WTC11 (cell line): ENCODE measurements at regions not wholly inside any gene's neighbourhood (a gene's known extent, or its start where the extent isn't known, plus 50 kb on each side); places are given as distances from the start of the nearest gene placed in this dataset.

Source experiments
- ATAC-seq: fragments of 200-7000 bp; cut with Tn5 transposase; 2 replicates; pipeline ENCODE4 v1.10.0; 2021; ENCODE audit warnings: mild to moderate bottlenecking, moderate library complexity
- CTCF ChIA-PET: fragments of 300-600 bp; sonication (Branson Sonifier 250); formaldehyde crosslinking; loops from one replicate; lab custom pipeline; 2021; ENCODE audit warnings: antibody characterized with exemption; lab: Charles Lee
- POLR2A ChIA-PET: fragments of 350-600 bp; sonication (Branson Sonifier 250); formaldehyde crosslinking; loops from one replicate; lab custom pipeline; 2021; ENCODE audit warnings: antibody characterized with exemption; lab: Charles Lee
- DNase-seq: peaks from one replicate; pipeline ENCODE4 v3.0.0; 2021; ENCODE audit warnings: low spot score
- H3K27ac Mint-ChIP-seq: 2 replicates; pipeline ENCODE4 v1.8.0; 2021; ENCODE audit warnings: mixed read lengths
- H3K27me3 Mint-ChIP-seq: 2 replicates; pipeline ENCODE4 v1.8.0; 2021; ENCODE audit warnings: low read depth, mild to moderate bottlenecking, moderate library complexity, mixed read lengths
- H3K36me3 Mint-ChIP-seq: 2 replicates; pipeline ENCODE4 v1.8.0; 2021; ENCODE audit warnings: mixed read lengths
- H3K4me1 Mint-ChIP-seq: 2 replicates; pipeline ENCODE4 v1.8.0; 2022; ENCODE audit warnings: mixed read lengths
- H3K4me3 Mint-ChIP-seq: 2 replicates; pipeline ENCODE4 v1.8.0; 2021; ENCODE audit warnings: mild to moderate bottlenecking, moderate library complexity, mixed read lengths
- H3K9me3 Mint-ChIP-seq: 2 replicates; pipeline ENCODE4 v1.8.0; 2021; ENCODE audit warnings: mixed read lengths
- ATF1 ChIP-seq: sonication (generic); formaldehyde crosslinking; IDR thresholded peaks from 2 replicates; pipeline ENCODE4 v1.8.1; 2023; ENCODE audit warnings: mild to moderate bottlenecking, moderate library complexity, missing genetic modification reagents
- CREB1 ChIP-seq: sonication (generic); formaldehyde crosslinking; IDR thresholded peaks from 2 replicates; pipeline ENCODE4 v1.8.0; 2023; ENCODE audit warnings: mild to moderate bottlenecking, missing genetic modification reagents
- ELF4 ChIP-seq: sonication (generic); formaldehyde crosslinking; IDR thresholded peaks from 2 replicates; pipeline ENCODE4 v1.8.1; 2022; ENCODE audit warnings: low read depth, mild to moderate bottlenecking, moderate library complexity, missing genetic modification reagents
- FOXK1 ChIP-seq: sonication (generic); formaldehyde crosslinking; IDR thresholded peaks from 2 replicates; pipeline ENCODE4 v1.8.0; 2022; ENCODE audit warnings: mild to moderate bottlenecking, moderate library complexity, missing genetic modification reagents
- FOXP1 ChIP-seq: sonication (generic); formaldehyde crosslinking; IDR thresholded peaks from 2 replicates; pipeline ENCODE4 v1.8.0; 2022; ENCODE audit warnings: missing genetic modification reagents, mild to moderate bottlenecking, moderate library complexity, borderline replicate concordance
- GTF2I ChIP-seq: fragments of 250-450 bp; sonication (Bioruptor Pico); conservative IDR thresholded peaks from 2 replicates; pipeline ENCODE4 v1.4.0; 2021; ENCODE audit warnings: mild to moderate bottlenecking
- JAZF1 ChIP-seq: fragments of 250-450 bp; sonication (Bioruptor Pico); IDR thresholded peaks from 2 replicates; pipeline ENCODE4 v1.9.0; 2021; ENCODE audit warnings: moderate library complexity, mild to moderate bottlenecking, inconsistent platforms
- NR2C2 ChIP-seq: sonication (generic); formaldehyde crosslinking; IDR thresholded peaks from 2 replicates; pipeline ENCODE4 v1.8.0; 2022; ENCODE audit warnings: mild to moderate bottlenecking, missing genetic modification reagents
- TEAD1 ChIP-seq: sonication (generic); formaldehyde crosslinking; IDR thresholded peaks from 2 replicates; pipeline ENCODE4 v1.8.0; 2022; ENCODE audit warnings: mild to moderate bottlenecking, missing genetic modification reagents
- ZNF263 ChIP-seq: sonication (generic); formaldehyde crosslinking; IDR thresholded peaks from 2 replicates; pipeline ENCODE4 v1.8.1; 2022; ENCODE audit warnings: low read depth, mild to moderate bottlenecking, moderate library complexity, missing genetic modification reagents
- ZNF396 ChIP-seq: fragments of 250-450 bp; sonication (Bioruptor Pico); IDR thresholded peaks from 2 replicates; pipeline ENCODE4 v1.8.0; 2021; ENCODE audit warnings: mild to moderate bottlenecking, moderate library complexity, borderline replicate concordance
- ZNF416 ChIP-seq: fragments of 250-450 bp; sonication (Bioruptor Pico); IDR thresholded peaks from 2 replicates; pipeline ENCODE4 v1.9.0; 2021; ENCODE audit warnings: mild to moderate bottlenecking, inconsistent platforms
- TF ChIP-seq, protein P1 (sequence below): fragments of 250-450 bp; sonication (Bioruptor Pico); conservative IDR thresholded peaks from 2 replicates; pipeline ENCODE4 v1.9.0; 2021; ENCODE audit warnings: mild to moderate bottlenecking
- TF ChIP-seq, protein P2 (sequence below): sonication (generic); formaldehyde crosslinking; IDR thresholded peaks from 2 replicates; pipeline ENCODE4 v1.8.0; 2023; ENCODE audit warnings: missing genetic modification reagents
- TF ChIP-seq, protein P3 (sequence below): fragments of 250-450 bp; sonication (Bioruptor Pico); IDR thresholded peaks from 2 replicates; pipeline ENCODE4 v1.9.0; 2021; ENCODE audit warnings: moderate library complexity, mild to moderate bottlenecking, inconsistent platforms, borderline replicate concordance
- TF ChIP-seq, protein P4 (sequence below): sonication (generic); formaldehyde crosslinking; conservative IDR thresholded peaks from 2 replicates; pipeline ENCODE4 v1.8.1; 2022; ENCODE audit warnings: mild to moderate bottlenecking, missing genetic modification reagents
- TF ChIP-seq, protein P5 (sequence below): sonication (generic); formaldehyde crosslinking; IDR thresholded peaks from 2 replicates; pipeline ENCODE4 v1.8.0; 2022; ENCODE audit warnings: mild to moderate bottlenecking, missing genetic modification reagents
- TF ChIP-seq, protein P6 (sequence below): fragments of 250-450 bp; sonication (Bioruptor Pico); IDR thresholded peaks from 2 replicates; pipeline ENCODE4 v1.9.0; 2021; ENCODE audit warnings: mild to moderate bottlenecking

DNA sequence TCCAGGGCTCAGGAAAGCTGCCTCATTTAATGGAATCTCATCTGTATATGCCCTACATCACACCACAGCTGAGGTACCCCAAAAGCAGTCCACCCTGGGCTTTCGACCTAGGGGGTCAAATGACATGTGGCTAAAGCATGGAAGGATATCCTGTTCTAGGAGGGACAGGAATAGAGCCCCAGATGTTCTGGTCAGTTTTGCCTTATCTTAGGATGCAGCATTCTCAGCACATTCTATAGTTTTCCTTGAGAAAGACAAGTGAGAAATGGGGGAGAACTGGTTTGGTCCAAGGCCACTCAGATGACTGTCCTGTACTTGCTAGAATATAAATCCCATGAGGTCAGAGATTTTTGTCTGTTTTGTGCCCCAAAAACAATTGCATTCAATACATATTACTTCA, 688.0 kb upstream of the ZEB2 start:
- DNase-seq (no peak), ATAC-seq (no peak)
- no peaks in the 10 kb centered on the region for H3K4me1 Mint-ChIP-seq
- no peaks in the 10 kb centered on the region for H3K27me3 Mint-ChIP-seq
- ChIA-PET CTCF (no interaction called here), POLR2A (no interaction called here)
- H3K9me3 Mint-ChIP-seq, result peaks cover 29% of the 10 kb centered on the region
- H3K36me3 Mint-ChIP-seq, result peaks cover 11% of the 10 kb centered on the region
- H3K4me3 Mint-ChIP-seq, result no peak overlapping the region
- H3K27ac Mint-ChIP-seq, result no peak overlapping the region
- TF ChIP-seq GTF2I (CRISPR knock-in tag) (no peak), ZNF416 (CRISPR knock-in tag) (no peak), ELF4 (no peak), TEAD1 (CRISPR knock-in tag) (no peak), FOXP1 (no peak), ZNF263 (CRISPR knock-in tag) (no peak), FOXK1 (CRISPR knock-in tag) (no peak), CREB1 (CRISPR knock-in tag) (no peak)
- TF ChIP-seq, protein P1, sequence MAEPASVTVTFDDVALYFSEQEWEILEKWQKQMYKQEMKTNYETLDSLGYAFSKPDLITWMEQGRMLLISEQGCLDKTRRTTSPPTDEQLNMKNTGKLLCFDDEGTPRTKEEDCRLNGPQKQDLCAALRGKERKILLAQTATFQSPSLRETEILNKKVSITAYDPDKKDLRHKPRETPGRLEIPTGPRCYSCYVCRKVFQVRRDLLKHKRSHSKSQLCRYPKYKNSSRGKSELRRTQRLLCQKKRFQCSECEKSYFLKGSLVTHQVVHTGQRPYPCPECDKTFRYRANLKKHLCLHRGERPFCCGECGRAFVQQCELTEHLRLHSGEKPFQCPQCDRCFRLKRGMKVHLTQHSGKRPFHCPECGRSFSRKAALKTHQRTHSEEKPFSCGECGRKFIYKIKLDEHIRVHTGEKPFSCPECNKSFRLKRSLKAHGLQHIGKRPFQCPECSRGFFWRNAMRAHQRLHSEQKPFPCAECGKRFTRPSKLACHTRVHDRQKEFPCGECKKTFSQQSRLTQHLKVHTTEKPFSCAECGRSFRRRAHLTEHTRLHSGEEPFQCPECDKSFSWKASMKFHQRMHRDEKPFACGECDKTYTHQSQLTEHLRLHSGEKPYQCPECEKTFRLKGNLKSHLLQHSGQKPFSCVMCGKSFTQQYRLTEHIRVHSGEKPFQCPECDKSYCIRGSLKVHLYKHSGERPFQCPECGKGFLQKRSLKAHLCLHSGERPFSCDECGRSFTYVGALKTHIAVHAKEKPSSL (CRISPR knock-in tag), result no peak
- TF ChIP-seq, protein P2, sequence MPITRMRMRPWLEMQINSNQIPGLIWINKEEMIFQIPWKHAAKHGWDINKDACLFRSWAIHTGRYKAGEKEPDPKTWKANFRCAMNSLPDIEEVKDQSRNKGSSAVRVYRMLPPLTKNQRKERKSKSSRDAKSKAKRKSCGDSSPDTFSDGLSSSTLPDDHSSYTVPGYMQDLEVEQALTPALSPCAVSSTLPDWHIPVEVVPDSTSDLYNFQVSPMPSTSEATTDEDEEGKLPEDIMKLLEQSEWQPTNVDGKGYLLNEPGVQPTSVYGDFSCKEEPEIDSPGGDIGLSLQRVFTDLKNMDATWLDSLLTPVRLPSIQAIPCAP (CRISPR knock-in tag), result no peak
- TF ChIP-seq, protein P3, sequence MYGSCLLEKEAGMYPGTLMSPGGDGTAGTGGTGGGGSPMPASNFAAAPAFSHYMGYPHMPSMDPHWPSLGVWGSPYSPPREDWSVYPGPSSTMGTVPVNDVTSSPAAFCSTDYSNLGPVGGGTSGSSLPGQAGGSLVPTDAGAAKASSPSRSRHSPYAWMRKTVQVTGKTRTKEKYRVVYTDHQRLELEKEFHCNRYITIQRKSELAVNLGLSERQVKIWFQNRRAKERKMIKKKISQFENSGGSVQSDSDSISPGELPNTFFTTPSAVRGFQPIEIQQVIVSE (CRISPR knock-in tag), result no peak
- TF ChIP-seq, protein P4, sequence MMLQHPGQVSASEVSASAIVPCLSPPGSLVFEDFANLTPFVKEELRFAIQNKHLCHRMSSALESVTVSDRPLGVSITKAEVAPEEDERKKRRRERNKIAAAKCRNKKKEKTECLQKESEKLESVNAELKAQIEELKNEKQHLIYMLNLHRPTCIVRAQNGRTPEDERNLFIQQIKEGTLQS (CRISPR knock-in tag), result no peak
- TF ChIP-seq, protein P5, sequence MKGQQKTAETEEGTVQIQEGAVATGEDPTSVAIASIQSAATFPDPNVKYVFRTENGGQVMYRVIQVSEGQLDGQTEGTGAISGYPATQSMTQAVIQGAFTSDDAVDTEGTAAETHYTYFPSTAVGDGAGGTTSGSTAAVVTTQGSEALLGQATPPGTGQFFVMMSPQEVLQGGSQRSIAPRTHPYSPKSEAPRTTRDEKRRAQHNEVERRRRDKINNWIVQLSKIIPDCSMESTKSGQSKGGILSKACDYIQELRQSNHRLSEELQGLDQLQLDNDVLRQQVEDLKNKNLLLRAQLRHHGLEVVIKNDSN, result no peak

DNA sequence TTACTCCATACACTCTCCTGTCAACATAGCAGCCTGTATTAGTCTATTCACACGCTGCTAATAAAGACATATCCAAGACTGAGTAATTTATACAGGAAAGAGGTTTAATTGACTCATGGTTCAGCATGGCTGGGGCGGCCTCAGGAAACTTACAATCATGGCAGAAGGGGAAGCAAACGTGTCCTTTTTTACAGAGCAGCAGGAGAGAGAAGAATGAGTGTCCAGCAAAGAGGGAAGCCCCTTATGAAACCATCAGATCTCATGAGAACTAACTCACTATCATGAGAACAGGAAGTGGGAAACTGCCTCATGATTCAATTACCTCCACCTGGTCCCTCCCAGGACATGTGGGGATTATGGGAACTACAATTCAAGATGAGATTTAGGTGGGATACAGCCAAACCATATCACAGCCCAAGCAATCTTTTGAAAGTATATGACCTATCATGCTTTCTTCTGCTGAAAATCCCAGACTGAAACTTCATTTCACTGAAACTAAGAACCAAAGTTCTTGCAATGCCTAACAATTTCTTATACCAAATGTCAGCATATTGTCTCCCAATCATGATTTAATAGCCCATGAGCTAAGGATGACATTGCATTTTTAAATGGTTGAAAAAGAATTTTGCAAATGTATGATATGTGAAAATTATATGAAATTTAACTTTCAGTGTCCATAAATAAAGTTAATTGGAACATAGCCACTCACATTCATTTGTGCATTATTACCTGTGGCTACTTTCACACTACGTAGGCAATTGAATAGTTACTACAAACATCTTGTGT, 686.8 kb upstream of the ZEB2 start:
- Mint-ChIP-seq H3K9me3 (peaks cover 23% of the 10 kb centered on the region), H3K4me1 (no peaks in the 10 kb centered on the region), H3K27me3 (no peaks in the 10 kb centered on the region), H3K4me3 (no peak overlapping the region), H3K36me3 (peaks cover 11% of the 10 kb centered on the region), H3K27ac (no peak overlapping the region)
- no peak for DNase-seq
- TF ChIP-seq, protein P6, sequence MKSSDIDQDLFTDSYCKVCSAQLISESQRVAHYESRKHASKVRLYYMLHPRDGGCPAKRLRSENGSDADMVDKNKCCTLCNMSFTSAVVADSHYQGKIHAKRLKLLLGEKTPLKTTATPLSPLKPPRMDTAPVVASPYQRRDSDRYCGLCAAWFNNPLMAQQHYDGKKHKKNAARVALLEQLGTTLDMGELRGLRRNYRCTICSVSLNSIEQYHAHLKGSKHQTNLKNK (CRISPR knock-in tag), result no peak
- TF ChIP-seq ATF1 (CRISPR knock-in tag) (no peak), ZNF396 (CRISPR knock-in tag) (no peak)
- ATAC-seq, result no peak
- ChIA-PET CTCF (no interaction called here), POLR2A (no interaction called here)

DNA sequence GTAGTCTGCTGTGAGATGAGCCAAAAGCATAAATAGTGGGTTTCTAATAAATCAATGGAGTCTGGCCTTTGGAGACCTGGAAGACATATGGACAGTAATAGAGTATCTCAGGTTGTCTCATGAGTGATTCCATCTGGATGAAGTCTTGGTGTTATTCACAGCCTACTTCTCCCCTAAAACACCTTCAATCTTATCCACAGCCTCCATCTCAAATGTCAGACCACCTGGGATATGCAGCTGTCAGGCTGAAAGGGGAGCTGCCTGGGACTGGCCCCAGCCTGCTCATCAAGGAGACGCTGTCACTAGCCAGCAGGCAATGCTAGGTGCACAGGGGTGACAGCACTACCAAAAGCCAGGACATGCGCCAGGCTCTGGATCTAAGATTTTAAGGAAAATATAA, 684.0 kb upstream of the ZEB2 start:
- Mint-ChIP-seq H3K4me1 (peaks cover 6% of the 10 kb centered on the region), H3K9me3 (no peaks in the 10 kb centered on the region), H3K27me3 (no peaks in the 10 kb centered on the region), H3K4me3 (no peak overlapping the region), H3K27ac (no peak overlapping the region), H3K36me3 (no peaks in the 10 kb centered on the region)
- DNase-seq (peak; percentile 15), ATAC-seq (no peak)
- TF ChIP-seq ZNF263 (CRISPR knock-in tag) (no peak), JAZF1 (CRISPR knock-in tag) (no peak), NR2C2 (CRISPR knock-in tag) (no peak)
- ChIA-PET POLR2A (no interaction called here), CTCF (no interaction called here)
